H1 (cell line): ENCODE measurements at regions not wholly inside any gene's neighbourhood (a gene's known extent, or its start where the extent isn't known, plus 50 kb on each side); places are given as distances from the start of the nearest gene placed in this dataset.

ENCODE experiments used
- CTCF ChIA-PET: fragments of 300-600 bp; sonication (Branson Sonifier 250); formaldehyde crosslinking; loops from one replicate; lab custom pipeline; 2021; ENCODE audit not compliant: partially characterized antibody; lab: Charles Lee
- POLR2A ChIA-PET: fragments of 300-600 bp; sonication (Branson Sonifier 250); formaldehyde crosslinking; loops from one replicate; lab custom pipeline; 2021; ENCODE audit warnings: inconsistent platforms; ENCODE audit not compliant: partially characterized antibody; lab: Charles Lee
- DNase-seq, 2 experiments: peaks; one replicate each; pipeline versions ENCODE4 v3.0.0 to v3.0.0-alpha.2; 2010 to 2022; ENCODE audit warnings: low spot score in 2 of 2, low read depth in 1 of 2, mixed read lengths in 1 of 2
- FAIRE-seq: peaks from 2 replicates; lab custom pipeline; 2011; peaks lifted over from hg19 to GRCh38; lab: Jason Lieb, UNC
- H2AFZ ChIP-seq: 2 replicates; pipeline ENCODE4 v1.8.1; 2012; ENCODE audit warnings: low read length, inconsistent platforms
- H2AK5ac ChIP-seq: 2 replicates; pipeline ENCODE4 v1.6.1; 2013; ENCODE audit warnings: low read depth, low read length
- H2BK120ac ChIP-seq: replicated peaks from 2 replicates; pipeline ENCODE3; 2013; ENCODE audit warnings: low read depth, low read length, inconsistent platforms
- H2BK12ac ChIP-seq: 2 replicates; pipeline ENCODE4 v1.6.1; 2013; ENCODE audit warnings: low read depth, low read length
- H2BK15ac ChIP-seq: 2 replicates; pipeline ENCODE4 v1.6.1; 2013; ENCODE audit warnings: low read length
- H2BK20ac ChIP-seq: 2 replicates; pipeline ENCODE4 v1.6.1; 2013; ENCODE audit warnings: low read length
- H2BK5ac ChIP-seq: 2 replicates; pipeline ENCODE4 v1.6.1; 2013; ENCODE audit warnings: low read depth, low read length
- H3K14ac ChIP-seq: 2 replicates; pipeline ENCODE4 v1.6.1; 2013; ENCODE audit warnings: inconsistent platforms; ENCODE audit not compliant: insufficient read length
- H3K18ac ChIP-seq: 2 replicates; pipeline ENCODE4 v1.6.1; 2013; ENCODE audit warnings: low read length; ENCODE audit errors: extremely low read depth
- H3K23ac ChIP-seq: 2 replicates; pipeline ENCODE4 v1.6.1; 2013; ENCODE audit warnings: inconsistent platforms; ENCODE audit not compliant: insufficient read length
- H3K23me2 ChIP-seq: 2 replicates; pipeline ENCODE4 v1.6.1; 2013; ENCODE audit warnings: low read depth, low read length
- H3K27ac ChIP-seq: 2 replicates; pipeline ENCODE4 v1.6.1; 2011; ENCODE audit warnings: low read depth, low read length, inconsistent platforms
- H3K27me3 ChIP-seq, 4 experiments: replicated peaks in 1 of 4; 1 replicate in 1 of 4; 2 replicates in 3 of 4; pipeline versions ENCODE4 v1.6.1 to v1.8.1; 2011 to 2013; ENCODE audit warnings: low read length in 3 of 4, mild to moderate bottlenecking in 3 of 4, inconsistent platforms in 2 of 4, mixed read lengths in 2 of 4, moderate library complexity in 1 of 4; ENCODE audit not compliant: control insufficient read depth in 3 of 4, insufficient read depth in 3 of 4; ENCODE audit errors: extremely low read depth in 1 of 4
- H3K36me3 ChIP-seq, 4 experiments: 2 replicates each; pipeline versions ENCODE4 v1.6.1 to v1.8.1; 2011 to 2013; ENCODE audit warnings: mild to moderate bottlenecking in 4 of 4, low read length in 3 of 4, moderate library complexity in 2 of 4, control low read depth in 1 of 4, inconsistent platforms in 1 of 4; ENCODE audit not compliant: insufficient read depth in 4 of 4, control insufficient read depth in 2 of 4
- H3K4ac ChIP-seq: replicated peaks from 2 replicates; pipeline ENCODE3; 2013; ENCODE audit warnings: low read length, low read depth, mixed read lengths, inconsistent platforms; ENCODE audit not compliant: insufficient read length
- H3K4me1 ChIP-seq, 4 experiments: replicated peaks in 1 of 4; 1 replicate in 1 of 4; 2 replicates in 3 of 4; pipeline versions ENCODE4 v1.6.1 to v1.8.1; 2011 to 2013; ENCODE audit warnings: low read length in 3 of 4, inconsistent platforms in 2 of 4, mixed read lengths in 1 of 4; ENCODE audit not compliant: insufficient read depth in 4 of 4, control insufficient read depth in 3 of 4
- H3K4me2 ChIP-seq, 2 experiments: 2 replicates each; pipeline versions ENCODE4 v1.6.1 to v1.8.1; 2011 to 2013; ENCODE audit warnings: low read depth in 2 of 2, low read length in 2 of 2, control low read depth in 1 of 2, inconsistent platforms in 1 of 2, mild to moderate bottlenecking in 1 of 2; ENCODE audit not compliant: insufficient read depth in 1 of 2
- H3K4me3 ChIP-seq, 4 experiments: fragments of 200-600, 300-600 bp in 1 of 4; sonication (generic), shearing (Covaris generic), sonication (Bioruptor Twin) in 1 of 4; 2 replicates each; pipeline versions ENCODE4 v1.5.1 to v1.8.1; 2011 to 2016; ENCODE audit warnings: low read length in 4 of 4, low read depth in 3 of 4, control low read depth in 2 of 4, inconsistent platforms in 2 of 4, mild to moderate bottlenecking in 2 of 4, mixed read lengths in 1 of 4, moderate library complexity in 1 of 4; ENCODE audit not compliant: insufficient read depth in 2 of 4; ENCODE audit errors: extremely low read depth in 1 of 4
- H3K56ac ChIP-seq: replicated peaks from 2 replicates; pipeline ENCODE3; 2013; ENCODE audit warnings: low read depth, mild to moderate bottlenecking, mixed read lengths, low read length, inconsistent platforms; ENCODE audit not compliant: insufficient read length
- H3K79me1 ChIP-seq: 2 replicates; pipeline ENCODE4 v1.6.1; 2013; ENCODE audit warnings: low read depth, low read length, control low read depth
- H3K79me2 ChIP-seq, 2 experiments: 2 replicates each; pipeline versions ENCODE4 v1.6.1 to v1.8.1; 2012 to 2013; ENCODE audit warnings: low read length in 2 of 2, mild to moderate bottlenecking in 2 of 2, inconsistent platforms in 1 of 2; ENCODE audit not compliant: insufficient read depth in 2 of 2, control insufficient read depth in 1 of 2
- H3K9ac ChIP-seq, 4 experiments: replicated peaks in 1 of 4; 1 replicate in 1 of 4; 2 replicates in 3 of 4; pipeline versions ENCODE4 v1.6.1 to v1.8.1; 2011 to 2013; ENCODE audit warnings: low read depth in 3 of 4, low read length in 3 of 4, control low read depth in 2 of 4, mild to moderate bottlenecking in 2 of 4, moderate library complexity in 2 of 4, inconsistent platforms in 1 of 4; ENCODE audit errors: extremely low read depth in 1 of 4
- H3K9me3 ChIP-seq, 2 experiments: 2 replicates each; pipeline versions ENCODE4 v1.6.1 to v1.8.1; 2012 to 2013; ENCODE audit warnings: mild to moderate bottlenecking in 2 of 2, moderate library complexity in 2 of 2, control low read depth in 1 of 2, inconsistent platforms in 1 of 2, low read depth in 1 of 2, low read length in 1 of 2, mixed read lengths in 1 of 2; ENCODE audit not compliant: insufficient read depth in 2 of 2
- H4K20me1 ChIP-seq, 2 experiments: replicated peaks in 1 of 2; 2 replicates each; pipeline versions ENCODE3 to v1.8.1; 2011 to 2013; ENCODE audit warnings: inconsistent platforms in 2 of 2, low read length in 2 of 2, mild to moderate bottlenecking in 1 of 2; ENCODE audit not compliant: insufficient read depth in 2 of 2, control insufficient read depth in 1 of 2
- H4K5ac ChIP-seq: 2 replicates; pipeline ENCODE4 v1.6.1; 2013; ENCODE audit warnings: low read length, low read depth, mixed read lengths, inconsistent platforms; ENCODE audit not compliant: insufficient read length
- H4K8ac ChIP-seq: 2 replicates; pipeline ENCODE4 v1.8.0; 2013; ENCODE audit warnings: mild to moderate bottlenecking, moderate library complexity, low read length, inconsistent platforms; ENCODE audit not compliant: insufficient read depth; ENCODE audit errors: extremely low read depth
- H4K91ac ChIP-seq: replicated peaks from 2 replicates; pipeline ENCODE3; 2013; ENCODE audit warnings: low read length, mixed read lengths, inconsistent platforms; ENCODE audit not compliant: insufficient read length
- BACH1 ChIP-seq: IDR thresholded peaks from 2 replicates; pipeline ENCODE4 v1.6.1; 2012; ENCODE audit warnings: low read length, improper control_type of control experiment
- BCL11A ChIP-seq, 2 experiments: IDR thresholded peaks; one replicate each; pipeline ENCODE4 v1.6.1; 2011; ENCODE audit warnings: low read depth in 2 of 2, low read length in 2 of 2, mild to moderate bottlenecking in 2 of 2
- CREB1 ChIP-seq: IDR thresholded peaks from 2 replicates; pipeline ENCODE4 v1.6.1; 2012; ENCODE audit warnings: inconsistent platforms
- GABPA ChIP-seq: IDR thresholded peaks from 2 replicates; pipeline ENCODE4 v1.6.1; 2011; ENCODE audit warnings: mild to moderate bottlenecking, low read length, moderate library complexity, borderline replicate concordance; ENCODE audit not compliant: insufficient read depth
- KDM4A ChIP-seq: IDR thresholded peaks from one replicate; pipeline ENCODE4 v1.7.1; 2012; ENCODE audit warnings: low read depth, mild to moderate bottlenecking, moderate library complexity, low read length, inconsistent platforms; ENCODE audit not compliant: severe bottlenecking
- PHF8 ChIP-seq: fragments of 200-600 bp; sonication (generic); conservative IDR thresholded peaks from 2 replicates; pipeline ENCODE4 v1.7.1; 2012; ENCODE audit warnings: low read depth, mild to moderate bottlenecking, inconsistent platforms, low read length, moderate library complexity
- POLR2A ChIP-seq, 2 experiments: IDR thresholded peaks; 1 replicate in 1 of 2; 2 replicates in 1 of 2; pipeline ENCODE4 v1.6.1; 2011; ENCODE audit warnings: low read depth in 2 of 2, low read length in 2 of 2, mild to moderate bottlenecking in 2 of 2; ENCODE audit errors: control extremely low read depth in 1 of 2
- POLR2AphosphoS5 ChIP-seq: IDR thresholded peaks from 2 replicates; pipeline ENCODE4 v1.6.1; 2011; ENCODE audit warnings: low read depth, low read length
- RXRA ChIP-seq: IDR thresholded peaks from 2 replicates; pipeline ENCODE4 v1.6.1; 2011; ENCODE audit warnings: low read depth, mild to moderate bottlenecking, low read length, moderate library complexity; ENCODE audit not compliant: insufficient read depth
- SIN3A ChIP-seq, 2 experiments: IDR thresholded peaks in 1 of 2; conservative IDR thresholded peaks in 1 of 2; 2 replicates each; pipeline ENCODE4 v1.6.1; 2011 to 2012; ENCODE audit warnings: low read length in 2 of 2, improper control_type of control experiment in 1 of 2, low read depth in 1 of 2, mild to moderate bottlenecking in 1 of 2
- SP4 ChIP-seq: IDR thresholded peaks from 2 replicates; pipeline ENCODE4 v1.6.1; 2012; ENCODE audit warnings: low read length, inconsistent platforms
- TBP ChIP-seq: IDR thresholded peaks from 2 replicates; pipeline ENCODE4 v1.6.1; 2011; ENCODE audit warnings: low read depth, low read length, improper control_type of control experiment
- YY1 ChIP-seq: IDR thresholded peaks from 2 replicates; pipeline ENCODE4 v1.6.1; 2011; ENCODE audit warnings: low read depth, mild to moderate bottlenecking, low read length
- WGBS, 2 experiments: shearing (Covaris generic) in 1 of 2; methylation state at CpG; one replicate each; pipeline versions ENCODE4 v1.1.6 to v1.1.7; 2013 to 2015; ENCODE audit warnings: low lambda C conversion rate in 2 of 2, mixed read lengths in 2 of 2, inconsistent platforms in 1 of 2, low coverage in 1 of 2, missing lambda C conversion rate in 1 of 2; ENCODE audit not compliant: insufficient replicate concordance in 2 of 2, insufficient coverage in 1 of 2, insufficient read length in 1 of 2; ENCODE audit errors: extremely low coverage in 1 of 2, missing lambda C conversion rate in 1 of 2; 5-methylcytosine and 5-hydroxymethylcytosine counted together
- TF ChIP-seq, protein P1 (sequence below): IDR thresholded peaks from 2 replicates; pipeline ENCODE4 v1.6.1; 2011; ENCODE audit warnings: low read length, improper control_type of control experiment

- no peaks in the 10 kb centered on the region for H3K4me1 ChIP-seq
- ChIA-PET POLR2A (no interaction called here), CTCF (no interaction called here)
- no peak overlapping the region for H3K4ac ChIP-seq
- no peak overlapping the region for H4K5ac ChIP-seq
- H2BK120ac ChIP-seq = no peak overlapping the region
- no peaks in the 10 kb centered on the region for H3K36me3 ChIP-seq
- H3K56ac ChIP-seq = no peak overlapping the region
- H3K27ac ChIP-seq = no peak overlapping the region
- H4K8ac ChIP-seq = no peak overlapping the region
- no peaks in the 10 kb centered on the region for H3K23me2 ChIP-seq
- H3K79me1 ChIP-seq = no peaks in the 10 kb centered on the region
- H2BK20ac ChIP-seq = no peak overlapping the region
- no peak overlapping the region for H2BK15ac ChIP-seq
- H4K91ac ChIP-seq = no peak overlapping the region
- no peaks in the 10 kb centered on the region for H3K27me3 ChIP-seq
- H3K23ac ChIP-seq = no peak overlapping the region
- H2AFZ ChIP-seq = no peak overlapping the region
- H2AK5ac ChIP-seq = no peak overlapping the region
- 93% methylated on average over 4 of the region's 4 CpGs; no CpG with 5 or more reads in 1 of the 2 experiments for WGBS, 2 experiments
- H3K4me2 ChIP-seq = no peak overlapping the region
- H3K79me2 ChIP-seq = no peaks in the 10 kb centered on the region
- H3K9me3 ChIP-seq = no peaks in the 10 kb centered on the region
- no peaks in the 10 kb centered on the region for H4K20me1 ChIP-seq
- no peak overlapping the region for H2BK5ac ChIP-seq
- no peak overlapping the region for H3K9ac ChIP-seq
- H2BK12ac ChIP-seq = no peak overlapping the region
- FAIRE-seq = no peak
- H3K14ac ChIP-seq = no peak overlapping the region
- H3K4me3 ChIP-seq = no peak overlapping the region
- no peak for DNase-seq
- H3K18ac ChIP-seq = no peak overlapping the region
- TF ChIP-seq PHF8 = no peak
- TF ChIP-seq, protein P1, sequence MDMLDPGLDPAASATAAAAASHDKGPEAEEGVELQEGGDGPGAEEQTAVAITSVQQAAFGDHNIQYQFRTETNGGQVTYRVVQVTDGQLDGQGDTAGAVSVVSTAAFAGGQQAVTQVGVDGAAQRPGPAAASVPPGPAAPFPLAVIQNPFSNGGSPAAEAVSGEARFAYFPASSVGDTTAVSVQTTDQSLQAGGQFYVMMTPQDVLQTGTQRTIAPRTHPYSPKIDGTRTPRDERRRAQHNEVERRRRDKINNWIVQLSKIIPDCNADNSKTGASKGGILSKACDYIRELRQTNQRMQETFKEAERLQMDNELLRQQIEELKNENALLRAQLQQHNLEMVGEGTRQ = no peak
- TF ChIP-seq POLR2AphosphoS5 = no peak
- no peak for TF ChIP-seq GABPA
- TF ChIP-seq YY1 = no peak
- no peak for TF ChIP-seq TBP
- TF ChIP-seq BCL11A (IDR thresholded peaks at IDR 0.05; ENCODE audit: low read depth in 2 of 2, low read length in 2 of 2) = no peak
- TF ChIP-seq KDM4A = no peak
- TF ChIP-seq RXRA = no peak
- no peak for TF ChIP-seq SIN3A (conservative IDR thresholded peaks at IDR 0.05 in 1 of 2, IDR thresholded peaks at IDR 0.05 in 1 of 2; ENCODE audit: low read depth in 1 of 2, low read length in 2 of 2)
- no peak for TF ChIP-seq BACH1
- TF ChIP-seq POLR2A (IDR thresholded peaks at IDR 0.05; ENCODE audit: control extremely low read depth in 1 of 2, low read depth in 2 of 2, low read length in 2 of 2) = no peak
- TF ChIP-seq CREB1 = no peak
- no peak for TF ChIP-seq SP4
These were observed 729.0 kb downstream of the EPHA4 start for GRCh38 chr2:220842901-220843665.
